Gastroesophageal sphincter (tissue), 3 donors: ENCODE measurements at regions not wholly inside any gene's neighbourhood (a gene's known extent, or its start where the extent isn't known, plus 50 kb on each side); places are given as distances from the start of the nearest gene placed in this dataset.
"Not testable (repeated sequence)": the region's sequence is repeated elsewhere in the genome, so short reads cannot be mapped to it uniquely, and the experiment has no call there.

Experiments
- EP300 ChIP-seq: sonication (generic); formaldehyde crosslinking; IDR thresholded peaks from one replicate; pipeline ENCODE4 v1.6.1; 2017; ENCODE audit warnings: antibody characterized with exemption, mild to moderate bottlenecking
- POLR2A ChIP-seq, 2 donors: fragments of 450-650 bp; IDR thresholded peaks; one replicate each; pipeline ENCODE4 v1.6.1; 2017; ENCODE audit warnings: antibody characterized with exemption in 2 of 2, mild to moderate bottlenecking in 2 of 2, moderate library complexity in 1 of 2
- POLR2AphosphoS5 ChIP-seq: sonication (generic); formaldehyde crosslinking; IDR thresholded peaks from one replicate; pipeline ENCODE4 v1.6.1; 2017; ENCODE audit warnings: antibody characterized with exemption
- TF ChIP-seq, protein P1 (sequence below), 4 experiments: fragments of 200-600 bp in 2 of 4; fragments of 450-650 bp in 2 of 4; sonication (generic) in 1 of 4; IDR thresholded peaks; one replicate each; pipeline ENCODE4 v1.5.1; 2017 to 2019; ENCODE audit warnings: antibody characterized with exemption in 4 of 4, mild to moderate bottlenecking in 2 of 4, moderate library complexity in 2 of 4

DNA sequence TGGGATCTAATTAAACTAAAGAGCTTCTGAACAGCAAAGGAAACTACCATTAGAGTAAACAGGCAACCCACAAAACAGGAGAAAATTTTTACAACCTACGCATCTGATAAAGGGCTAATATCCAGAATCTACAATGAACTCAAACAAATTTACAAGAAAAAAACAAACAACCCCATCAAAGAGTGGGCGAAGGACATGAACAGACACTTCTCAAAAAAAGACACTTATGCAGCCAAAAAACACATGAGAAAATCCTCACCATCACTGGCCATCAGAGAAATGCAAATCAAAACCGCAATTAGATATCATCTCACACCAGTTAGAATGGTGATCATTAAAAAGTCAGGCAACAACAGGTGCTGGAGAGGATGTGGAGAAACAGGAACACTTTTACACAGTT, 170.9 kb downstream of the JRKL start:
- not testable (repeated sequence) for TF ChIP-seq EP300; POLR2A (IDR thresholded peaks at IDR 0.05); POLR2AphosphoS5
- TF ChIP-seq, protein P1, sequence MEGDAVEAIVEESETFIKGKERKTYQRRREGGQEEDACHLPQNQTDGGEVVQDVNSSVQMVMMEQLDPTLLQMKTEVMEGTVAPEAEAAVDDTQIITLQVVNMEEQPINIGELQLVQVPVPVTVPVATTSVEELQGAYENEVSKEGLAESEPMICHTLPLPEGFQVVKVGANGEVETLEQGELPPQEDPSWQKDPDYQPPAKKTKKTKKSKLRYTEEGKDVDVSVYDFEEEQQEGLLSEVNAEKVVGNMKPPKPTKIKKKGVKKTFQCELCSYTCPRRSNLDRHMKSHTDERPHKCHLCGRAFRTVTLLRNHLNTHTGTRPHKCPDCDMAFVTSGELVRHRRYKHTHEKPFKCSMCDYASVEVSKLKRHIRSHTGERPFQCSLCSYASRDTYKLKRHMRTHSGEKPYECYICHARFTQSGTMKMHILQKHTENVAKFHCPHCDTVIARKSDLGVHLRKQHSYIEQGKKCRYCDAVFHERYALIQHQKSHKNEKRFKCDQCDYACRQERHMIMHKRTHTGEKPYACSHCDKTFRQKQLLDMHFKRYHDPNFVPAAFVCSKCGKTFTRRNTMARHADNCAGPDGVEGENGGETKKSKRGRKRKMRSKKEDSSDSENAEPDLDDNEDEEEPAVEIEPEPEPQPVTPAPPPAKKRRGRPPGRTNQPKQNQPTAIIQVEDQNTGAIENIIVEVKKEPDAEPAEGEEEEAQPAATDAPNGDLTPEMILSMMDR (IDR thresholded peaks at IDR 0.05), result not testable (repeated sequence)
